ENCODE measurements at regions not wholly inside any gene's neighbourhood (a gene's known extent, or its start where the extent isn't known, plus 50 kb on each side); places are given as distances from the start of the nearest gene placed in this dataset.

- intact Hi-C loops (cut with micrococcal nuclease) (no loop called here), dilution Hi-C loops (cut with HindIII; ENCODE audit: low sequenced_read_pairs, unreplicated experiment) (no loop called here), in situ Hi-C loops (cut with MboI; ENCODE audit: low sequenced_read_pairs) (no loop called here)
- Histone ChIP-seq H3K9me3 (ENCODE audit: control insufficient read depth, insufficient read depth, low read length) (no peaks in the 10 kb centered on the region), H2AFZ (replicated peaks; ENCODE audit: low read length, poor library complexity) (no peak overlapping the region), H3K4me1 (ENCODE audit: control insufficient read depth, insufficient read depth, low read length) (no peaks in the 10 kb centered on the region), H4K5ac (ENCODE audit: low read depth, low read length) (no peak overlapping the region), H3K4me2 (ENCODE audit: low read depth, low read length) (peak overlapping the region; percentile 66), H2AK9ac (replicated peaks; ENCODE audit: low read depth, low read length, poor library complexity) (no peak overlapping the region), H3K4me3 (ENCODE audit: insufficient read depth, low read depth, low read length) (no peak overlapping the region), H3K56ac (ENCODE audit: extremely low read depth, insufficient read depth, low read length) (no peak overlapping the region), H2BK120ac (ENCODE audit: low read depth, low read length) (no peak overlapping the region), H4K8ac (ENCODE audit: low read depth in 2 of 2, low read length in 2 of 2) (no peak overlapping the region), H3K27ac (ENCODE audit: insufficient read depth, low read length) (no peak overlapping the region), H4K20me1 (ENCODE audit: insufficient read depth, low read length) (no peaks in the 10 kb centered on the region), H3K18ac (ENCODE audit: low read depth, low read length) (no peak overlapping the region), H3K79me1 (ENCODE audit: low read depth in 1 of 2, low read length in 2 of 2) (no peaks in the 10 kb centered on the region), H3K9me1 (ENCODE audit: insufficient read depth, low read length) (no peaks in the 10 kb centered on the region), H3K23ac (ENCODE audit: low read depth, low read length) (no peak overlapping the region), H3K4ac (ENCODE audit: low read depth, low read length) (no peak overlapping the region), H3K14ac (replicated peaks; ENCODE audit: low read depth, low read length) (no peak overlapping the region), H2AK5ac (ENCODE audit: low read depth, low read length) (no peak overlapping the region), H2BK20ac (ENCODE audit: low read depth, low read length) (no peak overlapping the region), H3K27me3 (ENCODE audit: control insufficient read depth, insufficient read depth, low read length) (peaks cover 6% of the 10 kb centered on the region), H3K36me3 (ENCODE audit: control insufficient read depth, insufficient read depth, low read length) (no peaks in the 10 kb centered on the region), H2BK5ac (ENCODE audit: low read depth, low read length, poor library complexity, severe bottlenecking) (no peak overlapping the region), H4K91ac (ENCODE audit: insufficient read depth, low read depth, low read length) (no peak overlapping the region), H3K9ac (ENCODE audit: low read depth, low read length) (no peak overlapping the region), H2BK15ac (ENCODE audit: low read depth, low read length) (no peak overlapping the region)
- TF ChIP-seq ELK1 (IDR thresholded peaks at IDR 0.05; ENCODE audit: borderline replicate concordance, low read depth, low read length) (no peak), MAFK (IDR thresholded peaks at IDR 0.05; ENCODE audit: low read depth, low read length) (no peak), BHLHE40 (IDR thresholded peaks at IDR 0.05; ENCODE audit: low read depth, low read length) (no peak), CHD1 (IDR thresholded peaks at IDR 0.05; ENCODE audit: low read depth, low read length) (no peak), MXI1 (IDR thresholded peaks at IDR 0.05; ENCODE audit: borderline replicate concordance, low read depth, low read length) (no peak), CEBPB (IDR thresholded peaks at IDR 0.05; ENCODE audit: low read depth, low read length) (no peak), SMC3 (IDR thresholded peaks at IDR 0.05; ENCODE audit: low read depth, low read length) (no peak), USF2 (IDR thresholded peaks at IDR 0.05; ENCODE audit: low read depth, low read length) (no peak), RCOR1 (IDR thresholded peaks at IDR 0.05; ENCODE audit: insufficient replicate concordance, low read length) (no peak), RFX5 (IDR thresholded peaks at IDR 0.05; ENCODE audit: low read depth, low read length) (no peak), NFE2L2 (IDR thresholded peaks at IDR 0.05; ENCODE audit: low read depth, low read length) (no peak)
- POLR2A ChIA-PET (ENCODE audit: unreplicated experiment) = no interaction called here
- no TSS peak for BruUV-seq (replicated peaks)
- no peak for DNase-seq
- CTCF ChIA-PET = no interaction called here
- WGBS, 2 experiments (ENCODE audit: extremely low coverage in 2 of 2, insufficient read length in 1 of 2) = 0% methylated on average over 3 of the region's 7 CpGs; no CpG with 5 or more reads in 1 of the 2 experiments
- ATAC-seq (ENCODE audit: low read depth) = peak; percentile 56
These were observed 252.1 kb downstream of the SMARCA2 start for GRCh38 chr9:2267181-2267745.

Data from IMR-90 (cell line).